ENCODE measurements at regions not wholly inside any gene's neighbourhood (a gene's known extent, or its start where the extent isn't known, plus 50 kb on each side); places are given as distances from the start of the nearest gene placed in this dataset.

GRCh38 chr13:111966933-111967332 lies 100.0 kb upstream of the SOX1 start:
- no peak for TF ChIP-seq POLR2AphosphoS5 (IDR thresholded peaks at IDR 0.05; ENCODE audit: low read depth, low read length)
- no peak for TF ChIP-seq POLR2A (IDR thresholded peaks at IDR 0.05; ENCODE audit: low read depth, low read length)

All from GM12891 (cell line).